Peyer's patch (tissue), 4 donors: ENCODE measurements at regions not wholly inside any gene's neighbourhood (a gene's known extent, or its start where the extent isn't known, plus 50 kb on each side); places are given as distances from the start of the nearest gene placed in this dataset.
A peak's percentile ranks its signal among the peaks of the same experiment; 100 is the strongest.
"Not testable (repeated sequence)": the region's sequence is repeated elsewhere in the genome, so short reads cannot be mapped to it uniquely, and the experiment has no call there.

Experiments used
- DNase-seq, 3 donors: peaks; one replicate each; pipeline ENCODE4 v3.0.0-alpha.2; 2017 to 2019
- H3K27ac ChIP-seq, 4 donors: fragments of 200-600 bp; sonication (generic); one replicate each; pipeline ENCODE4 v1.5.1; 2016 to 2019
- H3K27me3 ChIP-seq, 2 donors: fragments of 200-600 bp; sonication (generic); one replicate each; pipeline ENCODE4 v1.5.1; 2019
- H3K36me3 ChIP-seq, 3 donors: fragments of 200-600 bp; sonication (generic); one replicate each; pipeline ENCODE4 v1.5.1; 2016 to 2019
- H3K4me1 ChIP-seq, 4 donors: fragments of 200-600 bp; sonication (generic); one replicate each; pipeline ENCODE4 v1.5.1; 2016 to 2019
- H3K4me3 ChIP-seq, 4 donors: fragments of 200-600 bp; sonication (generic); 1 replicate in 3 of 4; 2 replicates in 1 of 4; pipeline ENCODE4 v1.5.1; 2016 to 2019; ENCODE audit warnings: mild to moderate bottlenecking in 1 of 4
- H3K9me3 ChIP-seq, 4 donors: fragments of 200-600 bp; sonication (generic); one replicate each; pipeline ENCODE4 v1.5.1; 2016 to 2019; ENCODE audit warnings: mild to moderate bottlenecking in 1 of 4
- POLR2A ChIP-seq, 2 donors: fragments of 450-650 bp; IDR thresholded peaks; one replicate each; pipeline ENCODE4 v1.5.1; 2017; ENCODE audit warnings: antibody characterized with exemption in 2 of 2, mild to moderate bottlenecking in 2 of 2, moderate library complexity in 2 of 2
- TF ChIP-seq, protein P1 (sequence below), 6 experiments: fragments of 450-650 bp in 4 of 6; fragments of 200-600 bp in 2 of 6; sonication (generic) in 1 of 6; IDR thresholded peaks; one replicate each; pipeline ENCODE4 v1.5.1; 2017 to 2019; ENCODE audit warnings: antibody characterized with exemption in 6 of 6, mild to moderate bottlenecking in 3 of 6, moderate library complexity in 1 of 6

DNA sequence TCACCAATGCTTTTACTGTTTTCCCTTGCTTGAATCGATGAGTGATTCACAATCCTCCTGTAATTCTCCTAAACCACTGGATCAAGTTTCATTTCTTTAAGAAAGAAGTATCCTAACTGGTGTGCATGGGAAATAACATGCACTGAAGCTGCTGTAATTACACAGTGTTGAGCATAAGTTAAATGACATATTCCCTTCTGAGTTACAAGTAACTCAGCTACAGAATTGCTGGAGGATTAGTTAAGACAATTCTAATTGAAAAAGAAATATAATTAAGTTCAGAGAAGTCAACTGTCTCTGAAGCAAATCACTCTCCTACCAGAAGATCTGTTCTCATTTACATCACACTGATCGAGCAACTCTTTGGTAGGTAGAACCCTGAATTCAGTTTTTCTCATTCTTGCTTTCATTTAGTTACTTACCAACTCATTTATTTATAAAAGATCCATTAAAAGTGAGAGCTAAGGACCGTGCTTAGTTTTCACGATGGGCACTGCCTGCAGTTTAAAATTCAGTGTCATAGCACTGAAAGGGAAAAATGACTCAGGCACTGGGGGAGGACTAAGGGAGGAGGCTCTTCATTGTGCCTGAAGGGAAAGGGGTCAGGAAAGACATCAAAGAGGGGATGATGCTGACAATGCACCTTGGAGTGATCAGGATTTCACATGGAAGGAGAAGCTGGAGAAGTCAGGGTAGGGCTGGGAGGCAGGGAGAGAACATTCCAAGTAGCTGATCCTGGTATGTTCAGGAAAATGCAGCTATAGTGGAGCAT is 327.2 kb downstream of the EMP1 start:
- Histone ChIP-seq H3K4me3 (no peak overlapping the region), H3K27me3 (no peaks in the 10 kb centered on the region), H3K9me3 (no peaks in the 10 kb centered on the region), H3K27ac (no peak overlapping the region), H3K4me1 (no peaks in the 10 kb centered on the region), H3K36me3 (no peaks in the 10 kb centered on the region)
- no peak for DNase-seq
- TF ChIP-seq, protein P1, sequence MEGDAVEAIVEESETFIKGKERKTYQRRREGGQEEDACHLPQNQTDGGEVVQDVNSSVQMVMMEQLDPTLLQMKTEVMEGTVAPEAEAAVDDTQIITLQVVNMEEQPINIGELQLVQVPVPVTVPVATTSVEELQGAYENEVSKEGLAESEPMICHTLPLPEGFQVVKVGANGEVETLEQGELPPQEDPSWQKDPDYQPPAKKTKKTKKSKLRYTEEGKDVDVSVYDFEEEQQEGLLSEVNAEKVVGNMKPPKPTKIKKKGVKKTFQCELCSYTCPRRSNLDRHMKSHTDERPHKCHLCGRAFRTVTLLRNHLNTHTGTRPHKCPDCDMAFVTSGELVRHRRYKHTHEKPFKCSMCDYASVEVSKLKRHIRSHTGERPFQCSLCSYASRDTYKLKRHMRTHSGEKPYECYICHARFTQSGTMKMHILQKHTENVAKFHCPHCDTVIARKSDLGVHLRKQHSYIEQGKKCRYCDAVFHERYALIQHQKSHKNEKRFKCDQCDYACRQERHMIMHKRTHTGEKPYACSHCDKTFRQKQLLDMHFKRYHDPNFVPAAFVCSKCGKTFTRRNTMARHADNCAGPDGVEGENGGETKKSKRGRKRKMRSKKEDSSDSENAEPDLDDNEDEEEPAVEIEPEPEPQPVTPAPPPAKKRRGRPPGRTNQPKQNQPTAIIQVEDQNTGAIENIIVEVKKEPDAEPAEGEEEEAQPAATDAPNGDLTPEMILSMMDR (IDR thresholded peaks at IDR 0.05), result no peak
- TF ChIP-seq POLR2A (IDR thresholded peaks at IDR 0.05), result no peak

DNA sequence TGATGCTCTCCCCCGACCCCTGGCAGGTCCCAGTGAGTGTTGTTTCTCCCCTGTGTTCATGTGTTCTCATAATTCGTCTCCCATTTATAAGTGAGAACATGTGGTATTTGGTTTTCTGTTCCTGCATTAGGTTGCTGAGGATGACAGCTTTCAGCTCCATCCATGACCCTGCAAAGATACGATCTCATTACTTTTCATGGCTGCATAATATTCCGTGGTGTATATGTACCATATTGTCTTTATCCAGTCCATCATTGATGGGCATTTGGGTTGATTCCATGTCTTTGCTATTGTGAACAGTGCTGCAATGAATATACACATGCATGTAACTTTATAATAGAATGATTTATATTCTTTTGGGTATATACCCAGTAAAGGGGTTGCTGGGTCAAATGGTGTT is 321.5 kb downstream of the EMP1 start:
- DNase-seq, H3K4me1 ChIP-seq, H3K4me3 ChIP-seq, H3K27me3 ChIP-seq, H3K36me3 ChIP-seq, H3K9me3 ChIP-seq, H3K27ac ChIP-seq: not testable (repeated sequence)

DNA sequence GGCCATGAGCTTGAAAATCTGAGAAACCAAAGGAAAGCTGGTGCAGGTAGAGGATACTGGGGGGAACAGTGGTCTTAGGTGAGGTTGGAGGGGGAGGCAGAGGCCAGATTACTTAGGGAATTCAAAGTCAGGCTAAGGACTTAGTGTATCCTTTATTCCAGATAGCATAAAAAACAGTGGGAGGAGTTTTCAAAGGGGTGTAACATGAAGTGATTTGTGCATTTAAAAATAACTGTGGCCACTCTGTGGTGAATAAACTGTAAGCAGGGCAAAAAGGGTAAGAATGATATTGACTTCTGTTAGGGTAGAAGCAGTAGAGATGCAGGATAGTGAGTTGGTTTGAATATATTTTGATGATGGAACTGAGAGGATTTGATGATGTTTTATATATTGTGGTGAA is 313.2 kb downstream of the EMP1 start:
- H3K27me3 ChIP-seq, result no peaks in the 10 kb centered on the region
- no peaks in the 10 kb centered on the region for H3K9me3 ChIP-seq
- no peak for TF ChIP-seq POLR2A (IDR thresholded peaks at IDR 0.05)
- TF ChIP-seq, protein P1 (IDR thresholded peaks at IDR 0.05), result no peak
- H3K36me3 ChIP-seq, result no peaks in the 10 kb centered on the region
- no peak overlapping the region for H3K27ac ChIP-seq
- H3K4me1 ChIP-seq, result peaks cover 0 to 4% (median 0%) of the 10 kb centered on the region in 4 donors
- no peak overlapping the region for H3K4me3 ChIP-seq
- no peak for DNase-seq

DNA sequence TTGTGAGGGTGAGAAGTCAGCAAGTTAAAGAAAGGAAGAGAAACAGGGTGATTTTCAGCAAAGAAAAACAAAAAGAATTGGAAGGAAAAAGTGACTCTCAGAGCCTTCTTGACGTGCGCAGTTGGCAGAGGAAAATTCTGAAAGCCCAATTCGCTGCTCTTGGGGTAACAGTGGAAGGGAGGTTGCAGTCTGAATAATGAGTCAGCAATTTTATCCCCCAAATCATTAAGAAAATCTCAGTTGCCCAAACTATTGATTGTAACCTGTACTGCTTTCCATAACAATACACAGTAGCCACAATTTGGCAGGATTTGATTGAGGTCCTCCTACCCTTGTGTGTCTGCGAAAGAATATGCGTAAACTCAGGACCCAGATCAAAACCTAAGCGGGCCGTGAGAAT is 309.1 kb downstream of the EMP1 start:
- no peaks in the 10 kb centered on the region for H3K36me3 ChIP-seq
- H3K27me3 ChIP-seq, result no peaks in the 10 kb centered on the region

DNA sequence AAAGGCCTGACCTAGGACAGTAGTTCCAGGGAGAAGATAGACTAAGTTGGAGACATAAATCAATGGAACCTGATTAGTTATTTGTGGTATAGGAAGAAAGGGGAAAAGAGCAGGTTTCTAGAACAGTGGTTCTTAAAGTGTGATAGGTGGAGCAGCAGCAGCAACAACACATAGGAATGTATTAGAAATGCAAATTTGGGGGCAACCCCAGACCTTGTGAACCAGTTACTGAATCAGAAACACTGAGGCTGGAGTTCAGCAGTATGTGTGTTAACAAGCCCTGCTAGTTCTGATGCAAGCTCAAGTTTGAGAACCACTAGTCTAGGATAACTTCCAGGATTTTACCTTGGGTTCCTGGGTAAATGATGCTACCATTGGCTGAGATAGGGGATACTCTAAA is 308.7 kb downstream of the EMP1 start:
- DNase-seq, result no peak
- H3K9me3 ChIP-seq, result no peaks in the 10 kb centered on the region
- H3K4me1 ChIP-seq, result peaks cover 0 to 4% (median 0%) of the 10 kb centered on the region in 4 donors
- H3K27me3 ChIP-seq, result no peaks in the 10 kb centered on the region
- no peaks in the 10 kb centered on the region for H3K36me3 ChIP-seq
- peak overlapping the region in 1 of 4 donors; percentile 5 for H3K27ac ChIP-seq
- H3K4me3 ChIP-seq, result no peak overlapping the region
- TF ChIP-seq, protein P1 (IDR thresholded peaks at IDR 0.05), result no peak
- no peak for TF ChIP-seq POLR2A (IDR thresholded peaks at IDR 0.05)

More for the DNA sequence above, 309.1 kb downstream of the EMP1 start:
- H3K9me3 ChIP-seq, result no peaks in the 10 kb centered on the region
- TF ChIP-seq POLR2A (IDR thresholded peaks at IDR 0.05), result no peak
- TF ChIP-seq, protein P1 (IDR thresholded peaks at IDR 0.05), result no peak
- peaks cover 0 to 4% (median 0%) of the 10 kb centered on the region in 4 donors for H3K4me1 ChIP-seq
- DNase-seq, result no peak
- H3K4me3 ChIP-seq, result no peak overlapping the region
- peak overlapping the region in 1 of 4 donors; percentile 5 for H3K27ac ChIP-seq

DNA sequence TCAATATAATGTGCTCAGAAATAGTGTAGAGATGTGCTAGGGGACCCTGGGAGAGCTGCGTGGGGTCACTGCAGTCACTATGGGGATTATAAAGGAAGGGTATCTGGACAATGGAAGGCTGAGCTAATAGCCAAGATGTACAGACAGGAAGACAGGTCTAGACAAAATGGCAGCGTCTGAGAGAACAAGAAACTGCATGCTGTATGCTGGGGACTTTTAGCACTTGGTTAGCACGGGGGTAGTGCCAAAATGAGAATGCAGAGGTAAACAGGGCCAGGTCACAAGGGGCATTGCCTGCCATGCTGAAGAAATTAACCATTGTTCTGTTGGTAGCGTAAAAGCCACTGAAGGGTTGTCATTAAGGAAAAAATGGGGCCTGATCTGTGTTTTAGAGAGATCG is 308.2 kb downstream of the EMP1 start:
- TF ChIP-seq, protein P1 (IDR thresholded peaks at IDR 0.05), result no peak
- TF ChIP-seq POLR2A (IDR thresholded peaks at IDR 0.05), result no peak

More for the DNA sequence above, 308.2 kb downstream of the EMP1 start:
- H3K4me1 ChIP-seq, result peaks cover 0 to 4% (median 0%) of the 10 kb centered on the region in 4 donors
- H3K4me3 ChIP-seq, result no peak overlapping the region
- DNase-seq, result no peak
- no peaks in the 10 kb centered on the region for H3K36me3 ChIP-seq
- no peaks in the 10 kb centered on the region for H3K9me3 ChIP-seq
- H3K27me3 ChIP-seq, result no peaks in the 10 kb centered on the region
- peak overlapping the region in 1 of 4 donors; percentile 5 for H3K27ac ChIP-seq
